T-cell (primary cell): ENCODE measurements at regions not wholly inside any gene's neighbourhood (a gene's known extent, or its start where the extent isn't known, plus 50 kb on each side); places are given as distances from the start of the nearest gene placed in this dataset.
"Not testable (repeated sequence)": the region's sequence is repeated elsewhere in the genome, so short reads cannot be mapped to it uniquely, and the experiment has no call there.

Experiments
- ATAC-seq, 4 experiments: fragments of 200-7000 bp in 3 of 4; fragments of 150-1000 bp in 1 of 4; cut with Tn5 transposase; replicated peaks in 1 of 4; 1 replicate in 3 of 4; 2 replicates in 1 of 4; pipeline ENCODE4 v1.10.0; 2021; ENCODE audit warnings: moderate library complexity in 3 of 4, mild to moderate bottlenecking in 2 of 4, moderate number of reproducible peaks in 1 of 4
- CTCF ChIA-PET, 2 donors: fragments of 300-600 bp; sonication (Branson Sonifier 250); formaldehyde crosslinking; loops; one replicate each; lab custom pipeline; 2022; ENCODE audit warnings: antibody characterized with exemption in 2 of 2; lab: Charles Lee
- POLR2A ChIA-PET, 2 donors: fragments of 300-600 bp; sonication (Branson Sonifier 250); formaldehyde crosslinking; loops; one replicate each; lab custom pipeline; 2022; ENCODE audit warnings: antibody characterized with exemption in 2 of 2; lab: Charles Lee
- DNase-seq, 35 experiments: peaks; one replicate each; pipeline versions ENCODE4 v3.0.0 to v3.0.0-alpha.2; 2013 to 2023
- H3K27ac ChIP-seq: one replicate; pipeline ENCODE4 v1.5.1; 2013; ENCODE audit warnings: low read length
- H3K27me3 ChIP-seq, 2 experiments: replicated peaks in 1 of 2; 1 replicate in 1 of 2; 2 replicates in 1 of 2; pipeline versions ENCODE4 v1.6.1 to v1.7.0; 2013; ENCODE audit warnings: low read length in 1 of 2, mixed read lengths in 1 of 2; ENCODE audit not compliant: control insufficient read depth in 2 of 2, insufficient read depth in 2 of 2; ENCODE audit errors: extremely low read depth in 1 of 2
- H3K36me3 ChIP-seq, 2 donors: 1 replicate in 1 of 2; 2 replicates in 1 of 2; pipeline versions ENCODE4 v1.6.1 to v1.7.0; 2013; ENCODE audit warnings: low read length in 1 of 2; ENCODE audit not compliant: control insufficient read depth in 2 of 2, insufficient read depth in 1 of 2; ENCODE audit errors: extremely low read depth in 1 of 2
- H3K4me1 ChIP-seq, 2 experiments: 1 replicate in 1 of 2; 2 replicates in 1 of 2; pipeline versions ENCODE4 v1.6.1 to v1.7.0; 2013; ENCODE audit warnings: low read length in 2 of 2, mixed read lengths in 1 of 2; ENCODE audit not compliant: insufficient read depth in 2 of 2, control insufficient read depth in 1 of 2; ENCODE audit errors: extremely low read depth in 1 of 2
- H3K4me3 ChIP-seq, 2 donors: 1 replicate in 1 of 2; 2 replicates in 1 of 2; pipeline versions ENCODE4 v1.5.1 to v1.7.0; 2013; ENCODE audit warnings: mild to moderate bottlenecking in 2 of 2, low read length in 1 of 2, moderate library complexity in 1 of 2; ENCODE audit not compliant: control insufficient read depth in 1 of 2; ENCODE audit errors: extremely low read depth in 1 of 2
- H3K9me3 ChIP-seq: 2 replicates; pipeline ENCODE4 v1.7.0; 2013
- H3K27ac Mint-ChIP-seq, 2 donors: one replicate each; pipeline ENCODE4 v1.8.0; 2020 to 2021; ENCODE audit warnings: mild to moderate bottlenecking in 2 of 2, mixed read lengths in 2 of 2
- H3K27me3 Mint-ChIP-seq, 2 donors: one replicate each; pipeline ENCODE4 v1.8.0; 2021 to 2022; ENCODE audit warnings: mixed read lengths in 2 of 2
- H3K36me3 Mint-ChIP-seq: one replicate; pipeline ENCODE4 v1.8.0; 2021; ENCODE audit warnings: mixed read lengths
- H3K4me1 Mint-ChIP-seq, 3 donors: one replicate each; pipeline ENCODE4 v1.8.0; 2020 to 2022; ENCODE audit warnings: mixed read lengths in 3 of 3, mild to moderate bottlenecking in 1 of 3
- H3K4me3 Mint-ChIP-seq, 3 donors: one replicate each; pipeline ENCODE4 v1.8.0; 2020 to 2022; ENCODE audit warnings: mild to moderate bottlenecking in 3 of 3, mixed read lengths in 3 of 3, moderate library complexity in 3 of 3
- H3K9me3 Mint-ChIP-seq, 3 donors: one replicate each; pipeline ENCODE4 v1.8.0; 2020 to 2022; ENCODE audit warnings: mixed read lengths in 3 of 3
- WGBS: methylation state at CpG from one replicate; pipeline ENCODE4 v1.1.5; 2013; ENCODE audit warnings: missing lambda C conversion rate; ENCODE audit not compliant: insufficient coverage; 5-methylcytosine and 5-hydroxymethylcytosine counted together

- H3K27ac Mint-ChIP-seq: no peak overlapping the region
- no peaks in the 10 kb centered on the region for H3K36me3 Mint-ChIP-seq
- no peaks in the 10 kb centered on the region for H3K27me3 ChIP-seq
- H3K4me3 ChIP-seq: no peak overlapping the region
- POLR2A ChIA-PET: no interaction called here
- no peaks in the 10 kb centered on the region for H3K4me1 ChIP-seq
- 14% methylated on average over 1 of the region's 2 CpGs for WGBS
- H3K36me3 ChIP-seq: no peaks in the 10 kb centered on the region
- H3K9me3 ChIP-seq: no peaks in the 10 kb centered on the region
- DNase-seq (no peak), ATAC-seq (no peak)
- no peak overlapping the region for H3K27ac ChIP-seq
- H3K9me3 Mint-ChIP-seq: peaks cover 5 to 14% (median 12%) of the 10 kb centered on the region in 3 donors
- CTCF ChIA-PET: no interaction called here
- no peaks in the 10 kb centered on the region for H3K4me1 Mint-ChIP-seq
- H3K27me3 Mint-ChIP-seq: no peaks in the 10 kb centered on the region
- H3K4me3 Mint-ChIP-seq: no peak overlapping the region
Observed at GRCh38 chr2:154507186-154507585, 191.3 kb upstream of the KCNJ3 start.

GRCh38 chr2:154518872-154519271, 179.6 kb upstream of the KCNJ3 start:
- H3K9me3 Mint-ChIP-seq: peaks cover 2 to 19% (median 6%) of the 10 kb centered on the region in 3 donors

GRCh38 chr2:154520951-154521350, 177.5 kb upstream of the KCNJ3 start:
- H3K27ac Mint-ChIP-seq, POLR2A ChIA-PET, H3K4me3 Mint-ChIP-seq, H3K4me1 Mint-ChIP-seq, DNase-seq, H3K27me3 Mint-ChIP-seq, CTCF ChIA-PET, H3K36me3 Mint-ChIP-seq, H3K9me3 ChIP-seq, H3K4me3 ChIP-seq, H3K27me3 ChIP-seq, H3K4me1 ChIP-seq, H3K27ac ChIP-seq, ATAC-seq, H3K36me3 ChIP-seq: not testable (repeated sequence)
- H3K9me3 Mint-ChIP-seq: peaks cover 0 to 27% (median 6%) of the 10 kb centered on the region in 3 donors
- WGBS: 81% methylated on average over 3 of the region's 4 CpGs

More at GRCh38 chr2:154518872-154519271, 179.6 kb upstream of the KCNJ3 start:
- Mint-ChIP-seq H3K4me1 (no peaks in the 10 kb centered on the region), H3K4me3 (no peak overlapping the region), H3K27me3 (no peaks in the 10 kb centered on the region), H3K27ac (no peak overlapping the region), H3K36me3 (no peaks in the 10 kb centered on the region)
- Histone ChIP-seq H3K4me1 (no peaks in the 10 kb centered on the region), H3K27me3 (no peaks in the 10 kb centered on the region), H3K4me3 (no peak overlapping the region), H3K27ac (no peak overlapping the region), H3K9me3 (no peaks in the 10 kb centered on the region), H3K36me3 (no peaks in the 10 kb centered on the region)
- no peak for ATAC-seq
- POLR2A ChIA-PET: no interaction called here
- CTCF ChIA-PET: no interaction called here
- no peak for DNase-seq
- WGBS: no CpG with 5 or more reads among the region's 1 CpG

- Mint-ChIP-seq H3K9me3 (peaks cover under 1 to 25% (median 5%) of the 10 kb centered on the region in 3 donors), H3K27me3 (no peaks in the 10 kb centered on the region), H3K4me1 (no peaks in the 10 kb centered on the region), H3K4me3 (no peak overlapping the region), H3K36me3 (no peaks in the 10 kb centered on the region), H3K27ac (no peak overlapping the region)
- DNase-seq (no peak), ATAC-seq (no peak)
- Histone ChIP-seq H3K9me3 (no peaks in the 10 kb centered on the region), H3K36me3 (no peaks in the 10 kb centered on the region), H3K4me1 (no peaks in the 10 kb centered on the region), H3K4me3 (no peak overlapping the region), H3K27ac (no peak overlapping the region), H3K27me3 (peaks cover 0 to 2% of the 10 kb centered on the region in 2 experiments)
- 67% methylated on average over 2 of the region's 2 CpGs for WGBS
- ChIA-PET POLR2A (no interaction called here), CTCF (no interaction called here)
Observed at GRCh38 chr2:154526234-154526633, 172.3 kb upstream of the KCNJ3 start.

- DNase-seq (no peak), ATAC-seq (no peak)
- no peak overlapping the region for H3K4me3 ChIP-seq
- H3K9me3 ChIP-seq: no peaks in the 10 kb centered on the region
- H3K4me1 ChIP-seq: no peaks in the 10 kb centered on the region
- no peak overlapping the region for H3K27ac ChIP-seq
- WGBS: 65% methylated on average over 2 of the region's 5 CpGs
- POLR2A ChIA-PET: interaction anchor here in 1 of 2 donors (0.7 kb wide), 1 partner anchor 124 kb away, joined by 3 read pairs; no protein-coding TSS in a partner anchor
- no peaks in the 10 kb centered on the region for H3K27me3 Mint-ChIP-seq
- CTCF ChIA-PET: no interaction called here
- H3K4me1 Mint-ChIP-seq: no peaks in the 10 kb centered on the region
- no peaks in the 10 kb centered on the region for H3K36me3 ChIP-seq
- no peak overlapping the region for H3K4me3 Mint-ChIP-seq
- H3K36me3 Mint-ChIP-seq: no peaks in the 10 kb centered on the region
- H3K27ac Mint-ChIP-seq: no peak overlapping the region
- peaks cover 0 to 2% of the 10 kb centered on the region in 2 experiments for H3K27me3 ChIP-seq
- H3K9me3 Mint-ChIP-seq: peaks cover 5 to 16% (median 10%) of the 10 kb centered on the region in 3 donors
Observed at GRCh38 chr2:154527962-154528361, 170.5 kb upstream of the KCNJ3 start.

GRCh38 chr2:154532004-154532403, 166.5 kb upstream of the KCNJ3 start:
- H3K27ac ChIP-seq: no peak overlapping the region
- no peak for DNase-seq
- no peaks in the 10 kb centered on the region for H3K4me1 ChIP-seq
- H3K4me3 ChIP-seq: no peak overlapping the region
- ChIA-PET CTCF (no interaction called here), POLR2A (no interaction called here)
- ATAC-seq: no peak
- Mint-ChIP-seq H3K36me3 (no peaks in the 10 kb centered on the region), H3K27me3 (no peaks in the 10 kb centered on the region), H3K27ac (no peak overlapping the region), H3K4me1 (no peaks in the 10 kb centered on the region), H3K9me3 (peaks cover 4 to 16% (median 10%) of the 10 kb centered on the region in 3 donors), H3K4me3 (no peak overlapping the region)
- H3K9me3 ChIP-seq: no peaks in the 10 kb centered on the region
- H3K36me3 ChIP-seq: no peaks in the 10 kb centered on the region
- WGBS: 85% methylated on average over 2 of the region's 3 CpGs
- H3K27me3 ChIP-seq: peaks cover 0 to 2% of the 10 kb centered on the region in 2 experiments

- ChIA-PET POLR2A (no interaction called here), CTCF (no interaction called here)
- no peak overlapping the region for H3K27ac ChIP-seq
- H3K9me3 Mint-ChIP-seq: peaks cover 4 to 16% (median 10%) of the 10 kb centered on the region in 3 donors
- no peaks in the 10 kb centered on the region for H3K27me3 Mint-ChIP-seq
- no peak overlapping the region for H3K4me3 ChIP-seq
- no CpG with 5 or more reads among the region's 2 CpGs for WGBS
- no peaks in the 10 kb centered on the region for H3K4me1 ChIP-seq
- H3K4me3 Mint-ChIP-seq: no peak overlapping the region
- no peaks in the 10 kb centered on the region for H3K9me3 ChIP-seq
- H3K36me3 Mint-ChIP-seq: no peaks in the 10 kb centered on the region
- ATAC-seq (no peak), DNase-seq (no peak)
- H3K36me3 ChIP-seq: no peaks in the 10 kb centered on the region
- no peaks in the 10 kb centered on the region for H3K4me1 Mint-ChIP-seq
- no peaks in the 10 kb centered on the region for H3K27me3 ChIP-seq
- no peak overlapping the region for H3K27ac Mint-ChIP-seq
Observed at GRCh38 chr2:154532763-154533162, 165.7 kb upstream of the KCNJ3 start.
